OCI-LY7 (cell line): ENCODE measurements at regions not wholly inside any gene's neighbourhood (a gene's known extent, or its start where the extent isn't known, plus 50 kb on each side); places are given as distances from the start of the nearest gene placed in this dataset.
"Not testable (repeated sequence)": the region's sequence is repeated elsewhere in the genome, so short reads cannot be mapped to it uniquely, and the experiment has no call there.

Experiments used
- EZH2phosphoT487 ChIP-seq: fragments of 200-600 bp; sonication (generic); IDR thresholded peaks from 2 replicates; pipeline ENCODE4 v1.6.1; 2018; ENCODE audit warnings: low read depth, borderline replicate concordance, mild to moderate bottlenecking, mixed run types, antibody characterized with exemption, low read length, moderate library complexity, mixed read lengths
- TF ChIP-seq, protein P1 (sequence below): fragments of 200-600 bp; sonication (generic); conservative IDR thresholded peaks from 2 replicates; pipeline ENCODE4 v1.5.1; 2014; ENCODE audit warnings: mild to moderate bottlenecking, antibody characterized with exemption, low read length, moderate library complexity, mixed read lengths

DNA sequence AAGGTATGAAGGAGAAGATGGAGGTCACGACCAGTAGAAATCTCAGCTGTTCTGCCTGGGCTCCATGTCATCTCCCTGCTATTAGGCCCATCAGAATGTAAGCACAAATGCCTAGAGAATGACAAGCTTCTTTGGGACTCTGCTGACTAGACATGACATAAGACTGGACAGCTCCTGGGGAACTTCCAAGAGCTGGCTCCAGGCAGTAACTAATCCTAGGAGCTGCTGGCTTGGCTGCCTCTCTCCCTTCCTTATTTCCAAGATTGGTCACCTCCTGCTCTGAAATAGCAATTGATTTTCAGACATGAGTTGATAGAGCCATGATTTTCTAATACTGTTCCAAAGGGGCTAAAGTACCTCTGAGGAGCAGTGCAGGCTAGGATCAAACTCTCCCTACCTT is 57.5 kb upstream of the TP53BP2 start:
- TF ChIP-seq, protein P1, sequence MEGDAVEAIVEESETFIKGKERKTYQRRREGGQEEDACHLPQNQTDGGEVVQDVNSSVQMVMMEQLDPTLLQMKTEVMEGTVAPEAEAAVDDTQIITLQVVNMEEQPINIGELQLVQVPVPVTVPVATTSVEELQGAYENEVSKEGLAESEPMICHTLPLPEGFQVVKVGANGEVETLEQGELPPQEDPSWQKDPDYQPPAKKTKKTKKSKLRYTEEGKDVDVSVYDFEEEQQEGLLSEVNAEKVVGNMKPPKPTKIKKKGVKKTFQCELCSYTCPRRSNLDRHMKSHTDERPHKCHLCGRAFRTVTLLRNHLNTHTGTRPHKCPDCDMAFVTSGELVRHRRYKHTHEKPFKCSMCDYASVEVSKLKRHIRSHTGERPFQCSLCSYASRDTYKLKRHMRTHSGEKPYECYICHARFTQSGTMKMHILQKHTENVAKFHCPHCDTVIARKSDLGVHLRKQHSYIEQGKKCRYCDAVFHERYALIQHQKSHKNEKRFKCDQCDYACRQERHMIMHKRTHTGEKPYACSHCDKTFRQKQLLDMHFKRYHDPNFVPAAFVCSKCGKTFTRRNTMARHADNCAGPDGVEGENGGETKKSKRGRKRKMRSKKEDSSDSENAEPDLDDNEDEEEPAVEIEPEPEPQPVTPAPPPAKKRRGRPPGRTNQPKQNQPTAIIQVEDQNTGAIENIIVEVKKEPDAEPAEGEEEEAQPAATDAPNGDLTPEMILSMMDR: not testable (repeated sequence)
- not testable (repeated sequence) for TF ChIP-seq EZH2phosphoT487
